Spleen (tissue), 11 donors: ENCODE measurements at regions not wholly inside any gene's neighbourhood (a gene's known extent, or its start where the extent isn't known, plus 50 kb on each side); places are given as distances from the start of the nearest gene placed in this dataset.

Experiments
- DNase-seq: peaks from one replicate; pipeline ENCODE4 v3.0.0-alpha.2; 2020
- H3K27ac ChIP-seq, 8 donors: fragments of 200-600 bp; sonication (generic) in 7 of 8; 1 replicate in 4 of 8; 2 replicates in 4 of 8; pipeline versions ENCODE4 v1.5.0 to v1.8.0; 2016 to 2021; ENCODE audit warnings: inconsistent platforms in 4 of 8, mild to moderate bottlenecking in 4 of 8, moderate library complexity in 1 of 8
- H3K27me3 ChIP-seq, 7 donors: fragments of 200-600 bp; sonication (generic) in 6 of 7; replicated peaks in 1 of 7; 1 replicate in 4 of 7; 2 replicates in 3 of 7; pipeline versions ENCODE4 v1.5.0 to v1.8.0; 2016 to 2021; ENCODE audit warnings: inconsistent platforms in 3 of 7, mild to moderate bottlenecking in 1 of 7
- H3K36me3 ChIP-seq, 6 donors: fragments of 200-600 bp; sonication (generic) in 5 of 6; 1 replicate in 4 of 6; 2 replicates in 2 of 6; pipeline versions ENCODE4 v1.5.0 to v1.8.0; 2016 to 2021; ENCODE audit warnings: inconsistent platforms in 2 of 6
- H3K4me1 ChIP-seq, 6 donors: fragments of 200-600 bp; sonication (generic) in 5 of 6; 1 replicate in 3 of 6; 2 replicates in 3 of 6; pipeline versions ENCODE4 v1.5.0 to v1.8.0; 2016 to 2021; ENCODE audit warnings: inconsistent platforms in 3 of 6
- H3K4me3 ChIP-seq, 8 donors: fragments of 200-600 bp; sonication (generic) in 7 of 8; 1 replicate in 4 of 8; 2 replicates in 4 of 8; pipeline versions ENCODE4 v1.5.0 to v1.8.0; 2016 to 2021; ENCODE audit warnings: inconsistent platforms in 4 of 8, mild to moderate bottlenecking in 4 of 8, moderate library complexity in 2 of 8
- H3K9me3 ChIP-seq, 8 donors: fragments of 200-600 bp; sonication (generic) in 7 of 8; 1 replicate in 4 of 8; 2 replicates in 4 of 8; pipeline versions ENCODE4 v1.5.0 to v1.8.0; 2016 to 2021; ENCODE audit warnings: inconsistent platforms in 4 of 8
- POLR2A ChIP-seq, 3 donors: fragments of 450-650 bp; IDR thresholded peaks; one replicate each; pipeline ENCODE4 v1.5.1; 2017; ENCODE audit warnings: antibody characterized with exemption in 3 of 3, mild to moderate bottlenecking in 1 of 3
- POLR2AphosphoS5 ChIP-seq, 3 donors: sonication (generic); formaldehyde crosslinking; IDR thresholded peaks; one replicate each; pipeline ENCODE4 v1.5.1; 2017; ENCODE audit warnings: antibody characterized with exemption in 3 of 3
- WGBS, 5 donors: extraction: QIAGEN DNeasy Blood & Tissue Kit in 3 of 5; methylation state at CpG; one replicate each; pipeline versions ENCODE4 v1.1.5 to v1.1.7; 2013 to 2018; 5-methylcytosine and 5-hydroxymethylcytosine counted together
- intact Hi-C: fragments of 100-400 bp; cut with DNase I; formaldehyde crosslinking; loops from one replicate; pipeline ENCODE4 v1.15.0; 2023; ENCODE audit warnings: low total_unique reads
- TF ChIP-seq, protein P1 (sequence below), 11 experiments: fragments of 200-600 bp in 7 of 11; fragments of 450-650 bp in 4 of 11; sonication (generic) in 4 of 11; IDR thresholded peaks in 8 of 11; conservative IDR thresholded peaks in 3 of 11; 1 replicate in 7 of 11; 2 replicates in 4 of 11; pipeline versions ENCODE4 v1.4.0 to v1.8.0; 2016 to 2021; ENCODE audit warnings: antibody characterized with exemption in 11 of 11, inconsistent platforms in 4 of 11, mild to moderate bottlenecking in 1 of 11
- donor health status: healthy with polysubstance abuse.
- donor health status: DM: no; HTN: no; CAD: no; lungs with moderate emphysema.
- donor health status: DM: no; HTN: no; CAD: no.
- donor health status: Bipolar disorder and iron deficiency.
- donor health status: healthy.
- donor health status: DM: no; HTN: no; CAD: no.
- donor health status: DM: yes; HTN: yes; CAD: no.

DNA sequence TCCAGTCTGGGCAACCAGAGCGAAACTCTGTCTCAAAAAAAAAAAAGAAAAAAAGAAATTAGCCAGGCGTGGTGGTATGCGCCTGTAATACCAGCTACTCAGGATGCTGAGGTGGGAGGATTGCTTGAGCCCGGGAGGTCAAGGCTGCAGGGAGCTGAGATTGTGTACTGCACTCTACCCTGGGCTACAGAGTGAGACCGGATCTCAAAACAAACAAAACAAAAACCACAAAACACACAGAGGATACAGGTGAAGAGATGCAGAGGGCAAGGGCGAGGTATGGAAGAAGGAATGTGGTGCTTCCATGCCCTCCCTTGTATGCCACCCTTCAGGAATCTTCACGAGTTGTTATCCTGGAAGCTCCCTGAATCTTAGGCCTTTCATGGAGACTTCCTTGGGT, 68.5 kb downstream of the NDUFS5 start:
- intact Hi-C loops = loop anchor here (5.0 kb wide), 3 partner anchors 88 to 443 kb away; no protein-coding TSS in a partner anchor
- Histone ChIP-seq H3K4me3 (no peak overlapping the region), H3K4me1 (peaks cover 0 to 38% (median 8%) of the 10 kb centered on the region in 6 donors), H3K36me3 (no peaks in the 10 kb centered on the region), H3K27ac (no peak overlapping the region), H3K27me3 (no peaks in the 10 kb centered on the region), H3K9me3 (no peaks in the 10 kb centered on the region)
- WGBS, 5 donors = 78 to 94% (median 84%) methylated on average over 7 of the region's 7 CpGs
- no peak for DNase-seq
- TF ChIP-seq POLR2AphosphoS5 (IDR thresholded peaks at IDR 0.05) (no peak), POLR2A (IDR thresholded peaks at IDR 0.05) (no peak)
- TF ChIP-seq, protein P1, sequence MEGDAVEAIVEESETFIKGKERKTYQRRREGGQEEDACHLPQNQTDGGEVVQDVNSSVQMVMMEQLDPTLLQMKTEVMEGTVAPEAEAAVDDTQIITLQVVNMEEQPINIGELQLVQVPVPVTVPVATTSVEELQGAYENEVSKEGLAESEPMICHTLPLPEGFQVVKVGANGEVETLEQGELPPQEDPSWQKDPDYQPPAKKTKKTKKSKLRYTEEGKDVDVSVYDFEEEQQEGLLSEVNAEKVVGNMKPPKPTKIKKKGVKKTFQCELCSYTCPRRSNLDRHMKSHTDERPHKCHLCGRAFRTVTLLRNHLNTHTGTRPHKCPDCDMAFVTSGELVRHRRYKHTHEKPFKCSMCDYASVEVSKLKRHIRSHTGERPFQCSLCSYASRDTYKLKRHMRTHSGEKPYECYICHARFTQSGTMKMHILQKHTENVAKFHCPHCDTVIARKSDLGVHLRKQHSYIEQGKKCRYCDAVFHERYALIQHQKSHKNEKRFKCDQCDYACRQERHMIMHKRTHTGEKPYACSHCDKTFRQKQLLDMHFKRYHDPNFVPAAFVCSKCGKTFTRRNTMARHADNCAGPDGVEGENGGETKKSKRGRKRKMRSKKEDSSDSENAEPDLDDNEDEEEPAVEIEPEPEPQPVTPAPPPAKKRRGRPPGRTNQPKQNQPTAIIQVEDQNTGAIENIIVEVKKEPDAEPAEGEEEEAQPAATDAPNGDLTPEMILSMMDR (IDR thresholded peaks at IDR 0.05 in 8 of 11, conservative IDR thresholded peaks at IDR 0.05 in 3 of 11) = no peak

DNA sequence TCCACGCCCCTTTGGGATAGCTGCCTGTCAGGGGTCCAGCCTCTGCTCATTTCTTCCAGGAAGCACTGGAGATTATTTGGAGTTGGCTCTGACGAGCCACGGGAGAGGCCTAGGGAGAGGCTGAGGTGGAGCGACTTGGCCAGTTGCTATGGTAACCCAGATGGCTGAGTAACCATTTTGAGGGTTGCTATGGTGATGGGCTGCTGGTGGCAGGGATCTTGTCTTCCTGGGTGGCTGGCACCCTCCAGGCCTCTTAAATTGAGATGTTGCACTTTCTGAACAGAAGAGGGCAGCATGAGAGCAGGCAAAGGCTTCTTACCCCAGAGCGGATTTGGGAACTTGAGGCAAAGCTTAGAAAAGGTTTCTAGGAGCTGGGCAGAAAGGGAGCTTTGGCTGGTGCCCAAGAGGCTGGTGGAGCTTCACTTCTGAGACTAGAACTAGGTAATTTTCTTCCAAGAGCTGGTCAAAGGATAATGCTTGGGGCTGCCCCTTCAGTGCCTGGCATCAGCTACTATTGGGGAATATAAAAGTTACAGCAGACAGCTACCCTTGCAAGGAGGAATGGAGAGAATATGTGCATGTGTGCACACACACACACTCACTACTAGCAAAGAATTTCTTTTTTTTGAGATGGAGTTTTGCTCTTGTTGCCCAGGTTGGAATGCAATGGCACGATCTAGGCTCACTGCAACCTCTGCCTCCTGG, 72.5 kb downstream of the NDUFS5 start:
- 20 to 47% (median 37%) methylated on average over 6 of the region's 6 CpGs for whole genome bisulfite sequencing, 5 donors
- H3K27me3 ChIP-seq = no peaks in the 10 kb centered on the region
- DNase-seq = no peak
- H3K9me3 ChIP-seq = no peaks in the 10 kb centered on the region
- H3K36me3 ChIP-seq = no peaks in the 10 kb centered on the region
- TF ChIP-seq POLR2A (IDR thresholded peaks at IDR 0.05) (no peak), POLR2AphosphoS5 (IDR thresholded peaks at IDR 0.05) (peak in 1 of 3 donors; percentile 20)
- TF ChIP-seq, protein P1 (IDR thresholded peaks at IDR 0.05 in 8 of 11, conservative IDR thresholded peaks at IDR 0.05 in 3 of 11) = peak; percentile 41 to 77 (median 67)
- intact Hi-C loops = loop anchor here (5.0 kb wide), 3 partner anchors 84 to 439 kb away; no protein-coding TSS in a partner anchor
- no peak overlapping the region for H3K27ac ChIP-seq
- H3K4me1 ChIP-seq = peaks cover 16 to 36% (median 17%) of the 10 kb centered on the region in 6 donors
- H3K4me3 ChIP-seq = no peak overlapping the region

- Histone ChIP-seq H3K36me3 (no peaks in the 10 kb centered on the region), H3K4me3 (peak overlapping the region in 2 of 8 donors; percentile 4 to 5), H3K4me1 (peaks cover 29 to 70% (median 48%) of the 10 kb centered on the region in 6 donors), H3K27ac (peak overlapping the region in 7 of 8 donors; percentile 33 to 75 (median 63)), H3K9me3 (no peaks in the 10 kb centered on the region), H3K27me3 (peaks cover 0 to 22% (median 0%) of the 10 kb centered on the region in 7 donors)
- no peak for DNase-seq
- WGBS, 5 donors = 11 to 19% (median 14%) methylated on average over 11 of the region's 11 CpGs
- intact Hi-C loops = no loop called here
- TF ChIP-seq, protein P1 (IDR thresholded peaks at IDR 0.05 in 8 of 11, conservative IDR thresholded peaks at IDR 0.05 in 3 of 11) = peak; percentile 32 to 83 (median 57)
- no peak for TF ChIP-seq POLR2A (IDR thresholded peaks at IDR 0.05)
Measured at GRCh38 chr1:39102537-39103327, 76.6 kb downstream of the NDUFS5 start.
